Spleen (tissue), 7 donors: ENCODE measurements at regions not wholly inside any gene's neighbourhood (a gene's known extent, or its start where the extent isn't known, plus 50 kb on each side); places are given as distances from the start of the nearest gene placed in this dataset.

Experiments used
- POLR2AphosphoS5 ChIP-seq, 3 donors: sonication (generic); formaldehyde crosslinking; IDR thresholded peaks; one replicate each; pipeline ENCODE4 v1.5.1; 2017; ENCODE audit warnings: antibody characterized with exemption in 3 of 3
- TF ChIP-seq, protein P1 (sequence below), 11 experiments: fragments of 200-600 bp in 7 of 11; fragments of 450-650 bp in 4 of 11; sonication (generic) in 4 of 11; IDR thresholded peaks in 8 of 11; conservative IDR thresholded peaks in 3 of 11; 1 replicate in 7 of 11; 2 replicates in 4 of 11; pipeline versions ENCODE4 v1.4.0 to v1.8.0; 2016 to 2021; ENCODE audit warnings: antibody characterized with exemption in 11 of 11, inconsistent platforms in 4 of 11, mild to moderate bottlenecking in 1 of 11
- donor health status: DM: no; HTN: no; CAD: no; lungs with moderate emphysema.
- donor health status: DM: no; HTN: no; CAD: no.
- donor health status: DM: no; HTN: no; CAD: no.

DNA sequence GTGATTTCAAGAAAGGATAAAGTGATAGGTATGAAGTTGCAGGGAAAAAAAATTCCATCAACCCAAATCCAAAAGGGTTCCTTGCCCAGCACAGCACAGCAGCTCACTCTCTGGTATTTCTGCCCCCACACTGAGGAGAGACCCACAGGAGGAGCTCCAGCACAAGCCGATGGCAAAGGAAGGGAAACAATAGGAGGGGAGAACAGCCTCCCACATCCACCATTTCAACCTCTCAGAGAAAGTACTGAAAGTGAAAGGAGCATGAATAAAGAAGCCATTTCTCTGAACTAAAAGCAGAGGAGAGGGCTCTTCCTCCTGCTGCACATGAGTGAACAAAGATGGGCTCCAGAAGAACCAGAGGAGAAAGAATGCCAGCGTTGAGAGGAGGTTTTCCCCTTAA is 54.9 kb upstream of the ZSWIM6 start:
- TF ChIP-seq, protein P1, sequence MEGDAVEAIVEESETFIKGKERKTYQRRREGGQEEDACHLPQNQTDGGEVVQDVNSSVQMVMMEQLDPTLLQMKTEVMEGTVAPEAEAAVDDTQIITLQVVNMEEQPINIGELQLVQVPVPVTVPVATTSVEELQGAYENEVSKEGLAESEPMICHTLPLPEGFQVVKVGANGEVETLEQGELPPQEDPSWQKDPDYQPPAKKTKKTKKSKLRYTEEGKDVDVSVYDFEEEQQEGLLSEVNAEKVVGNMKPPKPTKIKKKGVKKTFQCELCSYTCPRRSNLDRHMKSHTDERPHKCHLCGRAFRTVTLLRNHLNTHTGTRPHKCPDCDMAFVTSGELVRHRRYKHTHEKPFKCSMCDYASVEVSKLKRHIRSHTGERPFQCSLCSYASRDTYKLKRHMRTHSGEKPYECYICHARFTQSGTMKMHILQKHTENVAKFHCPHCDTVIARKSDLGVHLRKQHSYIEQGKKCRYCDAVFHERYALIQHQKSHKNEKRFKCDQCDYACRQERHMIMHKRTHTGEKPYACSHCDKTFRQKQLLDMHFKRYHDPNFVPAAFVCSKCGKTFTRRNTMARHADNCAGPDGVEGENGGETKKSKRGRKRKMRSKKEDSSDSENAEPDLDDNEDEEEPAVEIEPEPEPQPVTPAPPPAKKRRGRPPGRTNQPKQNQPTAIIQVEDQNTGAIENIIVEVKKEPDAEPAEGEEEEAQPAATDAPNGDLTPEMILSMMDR (IDR thresholded peaks at IDR 0.05 in 8 of 11, conservative IDR thresholded peaks at IDR 0.05 in 3 of 11): no peak
- no peak for TF ChIP-seq POLR2AphosphoS5 (IDR thresholded peaks at IDR 0.05)
